ENCODE measurements at regions not wholly inside any gene's neighbourhood (a gene's known extent, or its start where the extent isn't known, plus 50 kb on each side); places are given as distances from the start of the nearest gene placed in this dataset.

GRCh38 chr11:110035357-110035756 lies 57.8 kb upstream of the ZC3H12C start:
- ATAC-seq (ENCODE audit: low read depth) (no peak), DNase-seq (no peak)
- Mint-ChIP-seq H3K4me3 (no peak overlapping the region), H3K9me3 (no peaks in the 10 kb centered on the region), H3K27ac (no peak overlapping the region), H3K4me1 (no peaks in the 10 kb centered on the region), H3K36me3 (ENCODE audit: low read depth) (no peaks in the 10 kb centered on the region), H3K27me3 (peaks cover 61% of the 10 kb centered on the region)
- no peak for TF ChIP-seq CTCF (IDR thresholded peaks at IDR 0.05)
- intact Hi-C loops (cut with micrococcal nuclease) = no loop called here
- POLR2A ChIA-PET = no interaction called here
- CTCF ChIA-PET = no interaction called here

- no peak overlapping the region for H3K4me3 Mint-ChIP-seq
- ChIA-PET CTCF (interaction anchor here (1.0 kb wide), 1 partner anchor 9 kb away, joined by 3 read pairs; no protein-coding TSS in a partner anchor), POLR2A (interaction anchor here (0.8 kb wide), 1 partner anchor 425 kb away, joined by 8 read pairs; no protein-coding TSS in a partner anchor)
- intact Hi-C loops (cut with micrococcal nuclease) = no loop called here
- H3K27me3 Mint-ChIP-seq = peaks cover 56% of the 10 kb centered on the region
- H3K36me3 Mint-ChIP-seq (ENCODE audit: low read depth) = no peaks in the 10 kb centered on the region
- no peaks in the 10 kb centered on the region for H3K9me3 Mint-ChIP-seq
- DNase-seq = no peak
- H3K27ac Mint-ChIP-seq = no peak overlapping the region
- no peak for TF ChIP-seq CTCF (IDR thresholded peaks at IDR 0.05)
- no peak for ATAC-seq (ENCODE audit: low read depth)
- no peaks in the 10 kb centered on the region for H3K4me1 Mint-ChIP-seq
Observed at GRCh38 chr11:110038201-110038600, 55.0 kb upstream of the ZC3H12C start.
